ENCODE measurements at regions not wholly inside any gene's neighbourhood (a gene's known extent, or its start where the extent isn't known, plus 50 kb on each side); places are given as distances from the start of the nearest gene placed in this dataset.

GRCh38 chr4:163967710-163968109 lies 473.2 kb downstream of the TMA16 start:
- DNase-seq (ENCODE audit: low read depth), result no peak

- no peak for DNase-seq (ENCODE audit: low read depth)
These were observed 474.8 kb downstream of the TMA16 start for GRCh38 chr4:163969291-163969690.

GRCh38 chr4:163976588-163976987 lies 482.1 kb downstream of the TMA16 start:
- no peak for DNase-seq (ENCODE audit: low read depth)

- no peak for DNase-seq (ENCODE audit: low read depth)
These were observed 493.9 kb downstream of the TMA16 start for GRCh38 chr4:163988391-163988790.

GRCh38 chr4:163988865-163989264 lies 494.4 kb downstream of the TMA16 start:
- no peak for DNase-seq (ENCODE audit: low read depth)

- no peak for DNase-seq (ENCODE audit: low read depth)
These were observed 496.9 kb downstream of the TMA16 start for GRCh38 chr4:163991298-163991865.

GRCh38 chr4:164009435-164009834 lies 514.9 kb downstream of the TMA16 start:
- no peak for DNase-seq (ENCODE audit: low read depth)

GRCh38 chr4:164011791-164012190 lies 517.3 kb downstream of the TMA16 start:
- no peak for DNase-seq (ENCODE audit: low read depth)

- DNase-seq (ENCODE audit: low read depth), result no peak
These were observed 518.0 kb downstream of the TMA16 start for GRCh38 chr4:164012396-164013027.

GRCh38 chr4:164021947-164022346 lies 527.5 kb downstream of the TMA16 start:
- DNase-seq (ENCODE audit: low read depth), result no peak

- DNase-seq (ENCODE audit: low read depth), result no peak
These were observed 528.7 kb downstream of the TMA16 start for GRCh38 chr4:164023214-164023613.

GRCh38 chr4:164027805-164028204 lies 533.3 kb downstream of the TMA16 start:
- DNase-seq (ENCODE audit: low read depth), result no peak

GRCh38 chr4:164039482-164039881 lies 545.0 kb downstream of the TMA16 start:
- DNase-seq (ENCODE audit: low read depth), result no peak

- DNase-seq (ENCODE audit: low read depth), result no peak
These were observed 562.1 kb downstream of the TMA16 start for GRCh38 chr4:164056426-164057142.

- DNase-seq (ENCODE audit: low read depth), result no peak
These were observed 564.4 kb downstream of the TMA16 start for GRCh38 chr4:164058776-164059445.

GRCh38 chr4:164060456-164060855 lies 566.0 kb downstream of the TMA16 start:
- no peak for DNase-seq (ENCODE audit: low read depth)

- no peak for DNase-seq (ENCODE audit: low read depth)
These were observed 573.9 kb downstream of the TMA16 start for GRCh38 chr4:164068392-164068791.

GRCh38 chr4:164070625-164071024 lies 576.1 kb downstream of the TMA16 start:
- no peak for DNase-seq (ENCODE audit: low read depth)

- no peak for DNase-seq (ENCODE audit: low read depth)
These were observed 586.9 kb downstream of the TMA16 start for GRCh38 chr4:164081371-164081770.

GRCh38 chr4:164081801-164082200 lies 587.3 kb downstream of the TMA16 start:
- no peak for DNase-seq (ENCODE audit: low read depth)

- no peak for DNase-seq (ENCODE audit: low read depth)
These were observed 593.2 kb downstream of the TMA16 start for GRCh38 chr4:164087733-164088132.

GRCh38 chr4:164095313-164096110 lies 601.0 kb downstream of the TMA16 start:
- no peak for DNase-seq (ENCODE audit: low read depth)

All from non-pigmented ciliary epithelial cell (primary cell).